ENCODE measurements at regions not wholly inside any gene's neighbourhood (a gene's known extent, or its start where the extent isn't known, plus 50 kb on each side); places are given as distances from the start of the nearest gene placed in this dataset.
"Not testable (repeated sequence)": the region's sequence is repeated elsewhere in the genome, so short reads cannot be mapped to it uniquely, and the experiment has no call there.

DNA sequence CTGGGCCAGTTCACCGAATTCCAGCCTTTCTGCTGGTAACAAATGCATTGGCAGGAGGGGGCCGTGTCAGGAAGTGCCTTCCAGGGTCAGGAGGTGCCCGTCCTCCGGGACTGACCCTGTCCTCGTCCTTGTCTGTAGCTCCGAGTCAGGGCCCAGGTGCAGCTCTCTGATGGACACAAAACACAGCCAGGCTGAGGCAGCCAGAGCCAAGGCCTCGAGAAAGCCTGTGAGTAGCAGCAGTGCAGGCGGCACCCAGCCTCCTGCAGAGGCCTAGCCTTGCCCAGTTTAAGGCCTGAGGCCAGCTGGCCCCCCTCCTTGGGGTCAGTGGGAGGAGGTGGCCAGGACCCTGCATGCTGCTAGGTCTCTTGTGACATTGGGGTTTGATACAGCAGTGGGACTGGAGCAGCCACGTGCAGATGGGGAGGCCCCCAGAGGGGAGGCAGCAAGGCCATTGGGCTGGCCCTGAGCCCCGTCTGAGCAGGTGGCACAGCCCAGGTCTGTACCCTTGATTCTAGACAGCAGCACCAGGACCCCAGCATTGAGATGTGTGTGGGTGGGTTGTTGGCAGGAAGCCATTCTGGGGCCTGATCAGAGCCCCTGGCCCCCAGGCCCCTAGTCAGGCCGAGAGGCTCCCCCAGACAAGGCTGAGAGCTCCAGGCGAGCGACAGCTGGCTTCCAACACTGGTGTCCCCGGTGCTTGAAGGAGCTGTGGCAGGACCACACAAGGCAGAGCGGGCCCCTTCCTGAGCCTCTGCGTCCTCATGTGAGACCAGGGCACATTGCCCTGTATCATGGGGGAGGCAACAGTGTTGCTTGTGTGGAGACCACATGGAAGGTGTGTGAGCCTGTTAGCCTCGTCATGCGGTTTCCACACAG is 196.9 kb downstream of the LIPI start:
- TF ChIP-seq ZNF660, ZNF544, ZNF350 (tag by site-specific recombination; IDR thresholded peaks at IDR 0.05): not testable (repeated sequence)
- TF ChIP-seq, protein P1, sequence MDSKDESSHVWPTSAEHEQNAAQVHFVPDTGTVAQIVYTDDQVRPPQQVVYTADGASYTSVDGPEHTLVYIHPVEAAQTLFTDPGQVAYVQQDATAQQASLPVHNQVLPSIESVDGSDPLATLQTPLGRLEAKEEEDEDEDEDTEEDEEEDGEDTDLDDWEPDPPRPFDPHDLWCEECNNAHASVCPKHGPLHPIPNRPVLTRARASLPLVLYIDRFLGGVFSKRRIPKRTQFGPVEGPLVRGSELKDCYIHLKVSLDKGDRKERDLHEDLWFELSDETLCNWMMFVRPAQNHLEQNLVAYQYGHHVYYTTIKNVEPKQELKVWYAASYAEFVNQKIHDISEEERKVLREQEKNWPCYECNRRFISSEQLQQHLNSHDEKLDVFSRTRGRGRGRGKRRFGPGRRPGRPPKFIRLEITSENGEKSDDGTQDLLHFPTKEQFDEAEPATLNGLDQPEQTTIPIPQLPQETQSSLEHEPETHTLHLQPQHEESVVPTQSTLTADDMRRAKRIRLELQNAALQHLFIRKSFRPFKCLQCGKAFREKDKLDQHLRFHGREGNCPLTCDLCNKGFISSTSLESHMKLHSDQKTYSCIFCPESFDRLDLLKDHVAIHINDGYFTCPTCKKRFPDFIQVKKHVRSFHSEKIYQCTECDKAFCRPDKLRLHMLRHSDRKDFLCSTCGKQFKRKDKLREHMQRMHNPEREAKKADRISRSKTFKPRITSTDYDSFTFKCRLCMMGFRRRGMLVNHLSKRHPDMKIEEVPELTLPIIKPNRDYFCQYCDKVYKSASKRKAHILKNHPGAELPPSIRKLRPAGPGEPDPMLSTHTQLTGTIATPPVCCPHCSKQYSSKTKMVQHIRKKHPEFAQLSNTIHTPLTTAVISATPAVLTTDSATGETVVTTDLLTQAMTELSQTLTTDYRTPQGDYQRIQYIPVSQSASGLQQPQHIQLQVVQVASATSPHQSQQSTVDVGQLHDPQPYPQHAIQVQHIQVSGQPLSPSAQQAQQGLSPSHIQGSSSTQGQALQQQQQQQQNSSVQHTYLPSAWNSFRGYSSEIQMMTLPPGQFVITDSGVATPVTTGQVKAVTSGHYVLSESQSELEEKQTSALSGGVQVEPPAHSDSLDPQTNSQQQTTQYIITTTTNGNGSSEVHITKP (tag by site-specific recombination; IDR thresholded peaks at IDR 0.05): not testable (repeated sequence)
- TF ChIP-seq, protein P2, sequence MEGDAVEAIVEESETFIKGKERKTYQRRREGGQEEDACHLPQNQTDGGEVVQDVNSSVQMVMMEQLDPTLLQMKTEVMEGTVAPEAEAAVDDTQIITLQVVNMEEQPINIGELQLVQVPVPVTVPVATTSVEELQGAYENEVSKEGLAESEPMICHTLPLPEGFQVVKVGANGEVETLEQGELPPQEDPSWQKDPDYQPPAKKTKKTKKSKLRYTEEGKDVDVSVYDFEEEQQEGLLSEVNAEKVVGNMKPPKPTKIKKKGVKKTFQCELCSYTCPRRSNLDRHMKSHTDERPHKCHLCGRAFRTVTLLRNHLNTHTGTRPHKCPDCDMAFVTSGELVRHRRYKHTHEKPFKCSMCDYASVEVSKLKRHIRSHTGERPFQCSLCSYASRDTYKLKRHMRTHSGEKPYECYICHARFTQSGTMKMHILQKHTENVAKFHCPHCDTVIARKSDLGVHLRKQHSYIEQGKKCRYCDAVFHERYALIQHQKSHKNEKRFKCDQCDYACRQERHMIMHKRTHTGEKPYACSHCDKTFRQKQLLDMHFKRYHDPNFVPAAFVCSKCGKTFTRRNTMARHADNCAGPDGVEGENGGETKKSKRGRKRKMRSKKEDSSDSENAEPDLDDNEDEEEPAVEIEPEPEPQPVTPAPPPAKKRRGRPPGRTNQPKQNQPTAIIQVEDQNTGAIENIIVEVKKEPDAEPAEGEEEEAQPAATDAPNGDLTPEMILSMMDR (tag by site-specific recombination; IDR thresholded peaks at IDR 0.05): not testable (repeated sequence)
- TF ChIP-seq, protein P3, sequence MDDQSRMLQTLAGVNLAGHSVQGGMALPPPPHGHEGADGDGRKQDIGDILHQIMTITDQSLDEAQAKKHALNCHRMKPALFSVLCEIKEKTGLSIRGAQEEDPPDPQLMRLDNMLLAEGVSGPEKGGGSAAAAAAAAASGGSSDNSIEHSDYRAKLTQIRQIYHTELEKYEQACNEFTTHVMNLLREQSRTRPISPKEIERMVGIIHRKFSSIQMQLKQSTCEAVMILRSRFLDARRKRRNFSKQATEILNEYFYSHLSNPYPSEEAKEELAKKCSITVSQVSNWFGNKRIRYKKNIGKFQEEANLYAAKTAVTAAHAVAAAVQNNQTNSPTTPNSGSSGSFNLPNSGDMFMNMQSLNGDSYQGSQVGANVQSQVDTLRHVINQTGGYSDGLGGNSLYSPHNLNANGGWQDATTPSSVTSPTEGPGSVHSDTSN (CRISPR knock-in tag; IDR thresholded peaks at IDR 0.05): not testable (repeated sequence)
